Neural cell (in vitro differentiated cells): ENCODE measurements at regions not wholly inside any gene's neighbourhood (a gene's known extent, or its start where the extent isn't known, plus 50 kb on each side); places are given as distances from the start of the nearest gene placed in this dataset.

Source experiments
- H2AFZ ChIP-seq: fragments of 200-600, 300-800 bp; sonication (generic), shearing (Covaris generic); 2 replicates; pipeline ENCODE4 v1.6.0; 2014; ENCODE audit warnings: low read depth, mild to moderate bottlenecking, antibody characterized with exemption, low read length, moderate library complexity
- H3F3A ChIP-seq: fragments of 200-600 bp; shearing (Covaris generic); 2 replicates; pipeline ENCODE4 v1.6.1; 2016; ENCODE audit warnings: mild to moderate bottlenecking, moderate library complexity, mixed read lengths, antibody characterized with exemption, low read length; ENCODE audit not compliant: insufficient read depth, poor library complexity, severe bottlenecking
- H3K27ac ChIP-seq: fragments of 200-600, 300-800 bp; sonication (generic), shearing (Covaris generic); 2 replicates; pipeline ENCODE4 v1.5.1; 2014; ENCODE audit warnings: mild to moderate bottlenecking, low read length, moderate library complexity
- H3K27me3 ChIP-seq: fragments of 300-800, 200-600 bp; sonication (generic), shearing (Covaris generic); 2 replicates; pipeline ENCODE4 v1.6.0; 2014; ENCODE audit warnings: mild to moderate bottlenecking, low read depth, low read length, moderate library complexity; ENCODE audit not compliant: insufficient read depth
- H3K36me3 ChIP-seq: fragments of 300-800, 200-600 bp; sonication (generic), shearing (Covaris generic); 2 replicates; pipeline ENCODE4 v1.5.1; 2014; ENCODE audit warnings: mild to moderate bottlenecking, antibody characterized with exemption, low read length, moderate library complexity; ENCODE audit not compliant: insufficient read depth
- H3K4me2 ChIP-seq: fragments of 300-800, 200-600 bp; sonication (generic), shearing (Covaris generic); 2 replicates; pipeline ENCODE4 v1.6.0; 2014; ENCODE audit warnings: mild to moderate bottlenecking, low read length
- H3K4me3 ChIP-seq: fragments of 300-800, 200-600 bp; sonication (generic), shearing (Covaris generic); 2 replicates; pipeline ENCODE4 v1.5.1; 2014; ENCODE audit warnings: mild to moderate bottlenecking, low read length, moderate library complexity
- H3K79me2 ChIP-seq: fragments of 200-600 bp; shearing (Covaris generic); replicated peaks from 2 replicates; pipeline ENCODE4 v1.6.0; 2014; ENCODE audit warnings: mild to moderate bottlenecking, low read length, moderate library complexity; ENCODE audit not compliant: insufficient read depth
- H3K9ac ChIP-seq: fragments of 300-800, 200-600 bp; sonication (generic), shearing (Covaris generic); 2 replicates; pipeline ENCODE4 v1.6.1; 2016; ENCODE audit warnings: mild to moderate bottlenecking, low read length, mixed read lengths
- H3K9me2 ChIP-seq: fragments of 200-600 bp; shearing (Covaris generic); 2 replicates; pipeline ENCODE4 v1.6.1; 2016; ENCODE audit warnings: mild to moderate bottlenecking, low read length, mixed read lengths; ENCODE audit not compliant: insufficient read depth
- H3K9me3 ChIP-seq: fragments of 200-600, 300-800 bp; sonication (generic), shearing (Covaris generic); 2 replicates; pipeline ENCODE4 v1.6.1; 2016; ENCODE audit warnings: mild to moderate bottlenecking, mixed run types, low read length, moderate library complexity, mixed read lengths
- H4K20me1 ChIP-seq: fragments of 200-600 bp; shearing (Covaris generic); 2 replicates; pipeline ENCODE4 v1.6.1; 2016; ENCODE audit warnings: mild to moderate bottlenecking, mixed run types; ENCODE audit not compliant: insufficient read depth
- CTCF ChIP-seq: fragments of 450-650 bp; IDR thresholded peaks from 2 replicates; pipeline ENCODE4 v1.5.1; 2014; ENCODE audit warnings: antibody characterized with exemption, mild to moderate bottlenecking, moderate library complexity; ENCODE audit not compliant: poor library complexity, severe bottlenecking
- EP300 ChIP-seq: fragments of 450-650 bp; conservative IDR thresholded peaks from 2 replicates; pipeline ENCODE4 v1.6.1; 2014; ENCODE audit warnings: antibody characterized with exemption, mild to moderate bottlenecking, moderate library complexity; ENCODE audit not compliant: poor library complexity, severe bottlenecking
- EZH2 ChIP-seq: fragments of 200-600, 300-800 bp; shearing (Covaris generic), sonication (generic); IDR thresholded peaks from 2 replicates; pipeline ENCODE4 v1.6.1; 2014; ENCODE audit warnings: antibody characterized with exemption, low read length, borderline replicate concordance, mild to moderate bottlenecking; ENCODE audit not compliant: insufficient read depth, poor library complexity, severe bottlenecking
- MXI1 ChIP-seq: fragments of 450-650 bp; conservative IDR thresholded peaks from 2 replicates; pipeline ENCODE4 v1.6.1; 2014; ENCODE audit warnings: antibody characterized with exemption, mild to moderate bottlenecking; ENCODE audit not compliant: poor library complexity, severe bottlenecking
- POLR2AphosphoS5 ChIP-seq: IDR thresholded peaks from 2 replicates; pipeline ENCODE4 v1.6.1; 2012
- RAD21 ChIP-seq: fragments of 450-650 bp; conservative IDR thresholded peaks from 2 replicates; pipeline ENCODE4 v1.6.1; 2014; ENCODE audit warnings: antibody characterized with exemption, mild to moderate bottlenecking, moderate library complexity
- REST ChIP-seq: IDR thresholded peaks from 2 replicates; pipeline ENCODE4 v1.6.1; 2012; ENCODE audit warnings: borderline replicate concordance
- SMC3 ChIP-seq: fragments of 450-650 bp; conservative IDR thresholded peaks from 2 replicates; pipeline ENCODE4 v1.6.1; 2014; ENCODE audit warnings: antibody characterized with exemption, mild to moderate bottlenecking, moderate library complexity; ENCODE audit not compliant: poor library complexity
- TAF1 ChIP-seq: IDR thresholded peaks from 2 replicates; pipeline ENCODE4 v1.6.1; 2012; ENCODE audit warnings: low read depth

- Histone ChIP-seq H3K9me3 (no peaks in the 10 kb centered on the region), H3F3A (no peaks in the 10 kb centered on the region), H3K36me3 (no peaks in the 10 kb centered on the region), H4K20me1 (no peaks in the 10 kb centered on the region), H3K4me2 (no peak overlapping the region), H3K27ac (no peak overlapping the region), H2AFZ (no peak overlapping the region), H3K27me3 (no peaks in the 10 kb centered on the region), H3K9ac (no peak overlapping the region), H3K4me3 (no peak overlapping the region), H3K79me2 (no peaks in the 10 kb centered on the region), H3K9me2 (no peaks in the 10 kb centered on the region)
- TF ChIP-seq EZH2: no peak
- TF ChIP-seq SMC3: no peak
These were observed 384.7 kb upstream of the NRP1 start for GRCh38 chr10:33719005-33719703.

DNA sequence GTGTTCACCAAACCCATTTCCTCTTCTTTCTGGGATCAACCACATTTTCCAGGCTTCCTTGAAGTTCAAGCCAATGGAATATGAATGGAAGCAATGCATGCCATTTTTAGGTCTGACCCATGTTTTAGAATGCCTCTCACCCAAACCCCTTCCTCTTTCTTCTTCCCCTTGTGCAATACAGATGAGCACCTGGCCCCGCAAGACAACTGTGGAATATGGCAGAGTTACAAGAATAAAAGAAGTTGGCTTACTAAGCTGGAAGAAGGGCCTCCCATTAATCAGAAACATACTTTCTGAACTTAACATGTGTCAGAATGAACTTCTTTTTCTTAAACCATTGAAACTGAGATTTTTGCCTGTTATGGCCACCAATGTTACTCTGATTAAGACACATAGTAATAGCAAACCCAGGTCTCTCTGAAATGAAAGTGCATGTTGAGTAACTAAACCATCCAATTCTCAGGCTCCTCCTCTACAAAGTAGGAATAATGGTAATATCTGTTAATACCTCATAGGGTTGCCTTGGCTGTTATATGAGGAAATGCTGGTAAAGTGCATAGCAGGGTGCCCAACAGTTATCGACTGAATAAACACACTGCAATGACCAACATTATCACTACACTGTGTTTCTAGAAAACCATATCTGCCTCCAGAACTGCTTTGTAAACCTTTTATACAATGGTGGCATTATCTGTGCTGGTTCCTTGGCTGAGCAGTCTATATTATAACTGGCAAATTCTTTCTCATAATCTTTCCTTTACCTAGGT lies 382.2 kb upstream of the NRP1 start:
- no peak overlapping the region for H3K9ac ChIP-seq
- H3K27ac ChIP-seq: no peak overlapping the region
- H3F3A ChIP-seq: no peaks in the 10 kb centered on the region
- no peaks in the 10 kb centered on the region for H4K20me1 ChIP-seq
- H3K9me3 ChIP-seq: no peaks in the 10 kb centered on the region
- H3K9me2 ChIP-seq: no peaks in the 10 kb centered on the region
- H3K27me3 ChIP-seq: no peaks in the 10 kb centered on the region
- no peak for TF ChIP-seq EZH2
- no peak for TF ChIP-seq POLR2AphosphoS5
- TF ChIP-seq EP300: no peak
- TF ChIP-seq REST: no peak
- TF ChIP-seq TAF1: no peak
- TF ChIP-seq RAD21: no peak
- no peak for TF ChIP-seq CTCF
- TF ChIP-seq SMC3: no peak
- no peak for TF ChIP-seq MXI1
- H3K36me3 ChIP-seq: no peaks in the 10 kb centered on the region
- H2AFZ ChIP-seq: no peak overlapping the region
- H3K4me2 ChIP-seq: no peak overlapping the region
- no peak overlapping the region for H3K4me3 ChIP-seq
- no peaks in the 10 kb centered on the region for H3K79me2 ChIP-seq
